ENCODE measurements at regions not wholly inside any gene's neighbourhood (a gene's known extent, or its start where the extent isn't known, plus 50 kb on each side); places are given as distances from the start of the nearest gene placed in this dataset.

DNA sequence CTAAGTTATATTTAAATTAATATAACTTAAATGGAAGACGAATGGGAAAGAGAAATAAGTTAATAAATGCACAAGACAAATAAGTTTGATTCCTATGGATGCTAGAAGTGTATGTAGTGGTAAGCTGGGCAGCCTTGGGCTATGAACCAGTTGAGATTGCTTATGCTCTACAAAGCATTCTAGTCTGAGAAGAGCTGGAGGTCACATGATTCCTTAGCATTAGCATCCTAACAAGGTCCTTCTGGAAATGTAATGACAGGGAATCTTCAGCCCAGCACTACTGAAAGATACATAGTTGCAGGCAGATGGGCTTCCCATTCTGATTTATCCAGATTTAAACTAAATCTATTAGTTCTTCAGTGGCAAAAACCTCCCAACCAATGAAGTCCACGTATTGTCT lies 102.3 kb upstream of the ESRRG start:
- Histone ChIP-seq H3K36me3 (replicated peaks in 1 of 2) (no peaks in the 10 kb centered on the region), H3K9me3 (replicated peaks in 1 of 3) (no peaks in the 10 kb centered on the region), H3K27me3 (no peaks in the 10 kb centered on the region), H3K27ac (no peak overlapping the region), H3K4me3 (no peak overlapping the region), H3K4me1 (replicated peaks in 1 of 2) (no peaks in the 10 kb centered on the region)
- no peak for DNase-seq
- TF ChIP-seq POLR2A (IDR thresholded peaks at IDR 0.05) = no peak
- no peak for TF ChIP-seq CTCF (IDR thresholded peaks at IDR 0.05)
- intact Hi-C loops (cut with DNase I) = no loop called here
- 79 to 96% (median 84%) methylated on average over 2 of the region's 2 CpGs for WGBS, 4 donors

DNA sequence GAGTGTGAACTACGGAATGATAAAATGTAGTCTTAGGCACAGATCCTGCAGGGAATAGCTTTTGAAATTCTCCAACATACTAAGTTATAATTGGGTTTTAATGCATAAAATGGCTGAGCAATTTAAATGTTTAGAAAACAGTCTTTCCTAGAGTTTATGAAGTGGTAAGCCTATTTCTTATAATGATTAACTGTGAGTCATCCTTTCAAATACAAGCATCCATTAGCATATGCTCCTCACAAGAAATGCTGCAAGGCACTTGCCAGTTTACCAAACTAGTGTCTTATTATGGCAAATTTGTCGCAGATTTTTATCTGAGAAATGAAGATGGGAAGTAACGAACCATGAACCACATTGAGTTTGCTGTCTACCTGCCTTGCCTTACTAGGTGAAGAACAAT lies 101.3 kb upstream of the ESRRG start:
- 91 to 97% (median 94%) methylated on average over 3 of the region's 3 CpGs for WGBS, 4 donors
- Histone ChIP-seq H3K4me1 (replicated peaks in 1 of 2) (no peaks in the 10 kb centered on the region), H3K4me3 (no peak overlapping the region), H3K36me3 (replicated peaks in 1 of 2) (no peaks in the 10 kb centered on the region), H3K27me3 (no peaks in the 10 kb centered on the region), H3K9me3 (replicated peaks in 1 of 3) (no peaks in the 10 kb centered on the region), H3K27ac (no peak overlapping the region)
- no peak for DNase-seq
- intact Hi-C loops (cut with DNase I) = no loop called here
- TF ChIP-seq POLR2A (IDR thresholded peaks at IDR 0.05) (no peak), CTCF (IDR thresholded peaks at IDR 0.05) (no peak)

DNA sequence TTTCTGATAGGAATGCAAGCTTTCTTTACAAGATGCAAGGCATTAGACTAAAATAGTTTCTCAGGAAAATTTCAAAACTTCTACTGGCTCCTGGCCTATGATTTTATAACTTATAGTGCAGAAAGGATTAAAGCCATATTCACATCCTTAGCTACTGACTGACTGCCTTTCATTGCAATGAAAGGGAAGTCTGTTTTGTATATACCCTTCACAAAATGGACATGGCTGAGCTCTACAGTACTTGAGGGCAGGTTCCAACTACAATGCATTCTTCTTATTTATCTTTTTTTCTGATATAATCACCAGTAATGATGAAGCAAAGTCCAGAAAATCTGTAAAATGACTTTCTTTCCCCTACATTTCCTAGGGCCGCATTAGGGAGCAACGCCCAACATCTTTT lies 100.5 kb upstream of the ESRRG start:
- 94 to 99% (median 96%) methylated on average over 2 of the region's 2 CpGs for WGBS, 4 donors
- Histone ChIP-seq H3K36me3 (replicated peaks in 1 of 2) (no peaks in the 10 kb centered on the region), H3K9me3 (replicated peaks in 1 of 3) (no peaks in the 10 kb centered on the region), H3K27ac (no peak overlapping the region), H3K4me3 (no peak overlapping the region), H3K4me1 (replicated peaks in 1 of 2) (no peaks in the 10 kb centered on the region), H3K27me3 (no peaks in the 10 kb centered on the region)
- no peak for DNase-seq
- no peak for TF ChIP-seq POLR2A (IDR thresholded peaks at IDR 0.05)
- TF ChIP-seq CTCF (IDR thresholded peaks at IDR 0.05) = no peak
- intact Hi-C loops (cut with DNase I) = no loop called here

DNA sequence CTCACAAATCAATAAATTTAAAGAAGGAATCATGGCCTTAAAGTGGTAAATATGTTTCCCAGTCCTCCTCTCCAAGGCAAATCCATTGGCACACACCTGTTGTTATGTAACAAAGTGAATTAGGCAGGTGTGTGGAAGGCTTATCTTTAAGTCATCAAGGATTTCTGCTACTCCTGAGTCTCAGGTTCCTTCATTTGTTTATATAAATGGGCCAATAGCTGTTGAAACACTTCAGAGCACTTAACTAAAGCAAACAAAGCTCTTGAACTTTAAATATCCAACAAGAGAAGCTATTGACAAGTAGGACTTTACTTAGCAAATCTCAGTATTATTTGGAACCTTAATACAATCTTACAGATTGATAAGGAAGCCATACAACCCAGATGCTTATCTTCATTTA lies 99.3 kb upstream of the ESRRG start:
- H3K36me3 ChIP-seq (replicated peaks in 1 of 2) = no peaks in the 10 kb centered on the region
- TF ChIP-seq POLR2A (IDR thresholded peaks at IDR 0.05) (no peak), CTCF (IDR thresholded peaks at IDR 0.05) (no peak)
- no peaks in the 10 kb centered on the region for H3K4me1 ChIP-seq (replicated peaks in 1 of 2)
- no peak overlapping the region for H3K4me3 ChIP-seq
- H3K9me3 ChIP-seq (replicated peaks in 1 of 3) = no peaks in the 10 kb centered on the region
- no peak for DNase-seq
- intact Hi-C loops (cut with DNase I) = no loop called here
- H3K27me3 ChIP-seq = no peaks in the 10 kb centered on the region
- no peak overlapping the region for H3K27ac ChIP-seq

Data from adrenal gland (tissue), 9 donors.